AG04449 (cell line): ENCODE measurements at regions not wholly inside any gene's neighbourhood (a gene's known extent, or its start where the extent isn't known, plus 50 kb on each side); places are given as distances from the start of the nearest gene placed in this dataset.

Experiments used
- CTCF ChIA-PET: fragments of 350-600 bp; formaldehyde crosslinking; extraction: SDS; loops from one replicate; lab custom pipeline; 2021; ENCODE audit warnings: antibody characterized with exemption; lab: Yijun Ruan, JAX
- POLR2A ChIA-PET: fragments of 400-600, 350-600 bp; formaldehyde crosslinking; extraction: SDS; loops from one replicate; lab custom pipeline; 2020; ENCODE audit warnings: antibody characterized with exemption, inconsistent platforms; lab: Yijun Ruan, JAX
- DNase-seq: peaks from one replicate; pipeline ENCODE4 v3.0.0-alpha.2; 2010; ENCODE audit warnings: low read depth, low spot score
- H3K4me3 ChIP-seq: 2 replicates; pipeline ENCODE4 v1.5.1; 2011; ENCODE audit warnings: low read depth, mild to moderate bottlenecking, control low read depth, low read length
- CTCF ChIP-seq: IDR thresholded peaks from one replicate; pipeline ENCODE4 v1.5.1; 2011; ENCODE audit warnings: mild to moderate bottlenecking, moderate library complexity, low read length, control low read depth, inconsistent platforms; ENCODE audit not compliant: insufficient read depth; ENCODE audit errors: missing control alignments

- POLR2A ChIA-PET: no interaction called here
- no peak overlapping the region for H3K4me3 ChIP-seq
- CTCF ChIA-PET: interaction anchor here (1.4 kb wide), 1 partner anchor 11 kb away, joined by 7 read pairs; no protein-coding TSS in a partner anchor
- TF ChIP-seq CTCF: no peak
- no peak for DNase-seq
These were observed 96.3 kb upstream of the NKX1-1 start for GRCh38 chr4:1502501-1502886.

GRCh38 chr4:1501754-1502500 lies 95.7 kb upstream of the NKX1-1 start:
- DNase-seq: no peak
- no peak for TF ChIP-seq CTCF
- ChIA-PET CTCF (interaction anchor here (1.4 kb wide), 1 partner anchor 11 kb away, joined by 7 read pairs; no protein-coding TSS in a partner anchor), POLR2A (no interaction called here)
- no peak overlapping the region for H3K4me3 ChIP-seq

- no peak for DNase-seq
- no peak overlapping the region for H3K4me3 ChIP-seq
- no peak for TF ChIP-seq CTCF
- ChIA-PET POLR2A (no interaction called here), CTCF (interaction anchor here (1.4 kb wide), 1 partner anchor 12 kb away, joined by 7 read pairs; no protein-coding TSS in a partner anchor)
These were observed 94.9 kb upstream of the NKX1-1 start for GRCh38 chr4:1500966-1501753.

GRCh38 chr4:1500231-1500965 lies 94.2 kb upstream of the NKX1-1 start:
- CTCF ChIA-PET: no interaction called here
- DNase-seq: no peak
- TF ChIP-seq CTCF: no peak
- POLR2A ChIA-PET: no interaction called here
- no peak overlapping the region for H3K4me3 ChIP-seq

GRCh38 chr4:1499465-1499864 lies 93.2 kb upstream of the NKX1-1 start:
- no peak for TF ChIP-seq CTCF
- H3K4me3 ChIP-seq: no peak overlapping the region
- no peak for DNase-seq
- CTCF ChIA-PET: no interaction called here
- POLR2A ChIA-PET: no interaction called here
